WTC11 (cell line): ENCODE measurements at regions not wholly inside any gene's neighbourhood (a gene's known extent, or its start where the extent isn't known, plus 50 kb on each side); places are given as distances from the start of the nearest gene placed in this dataset.

Experiments
- ATAC-seq: fragments of 200-7000 bp; cut with Tn5 transposase; 2 replicates; pipeline ENCODE4 v1.10.0; 2021; ENCODE audit warnings: mild to moderate bottlenecking, moderate library complexity
- CTCF ChIA-PET: fragments of 300-600 bp; sonication (Branson Sonifier 250); formaldehyde crosslinking; loops from one replicate; lab custom pipeline; 2021; ENCODE audit warnings: antibody characterized with exemption; lab: Charles Lee
- POLR2A ChIA-PET: fragments of 350-600 bp; sonication (Branson Sonifier 250); formaldehyde crosslinking; loops from one replicate; lab custom pipeline; 2021; ENCODE audit warnings: antibody characterized with exemption; lab: Charles Lee
- DNase-seq: peaks from one replicate; pipeline ENCODE4 v3.0.0; 2021; ENCODE audit warnings: low spot score
- H3K27ac Mint-ChIP-seq: 2 replicates; pipeline ENCODE4 v1.8.0; 2021; ENCODE audit warnings: mixed read lengths
- H3K27me3 Mint-ChIP-seq: 2 replicates; pipeline ENCODE4 v1.8.0; 2021; ENCODE audit warnings: low read depth, mild to moderate bottlenecking, moderate library complexity, mixed read lengths
- H3K36me3 Mint-ChIP-seq: 2 replicates; pipeline ENCODE4 v1.8.0; 2021; ENCODE audit warnings: mixed read lengths
- H3K4me1 Mint-ChIP-seq: 2 replicates; pipeline ENCODE4 v1.8.0; 2022; ENCODE audit warnings: mixed read lengths
- H3K4me3 Mint-ChIP-seq: 2 replicates; pipeline ENCODE4 v1.8.0; 2021; ENCODE audit warnings: mild to moderate bottlenecking, moderate library complexity, mixed read lengths
- H3K9me3 Mint-ChIP-seq: 2 replicates; pipeline ENCODE4 v1.8.0; 2021; ENCODE audit warnings: mixed read lengths
- ATF1 ChIP-seq: sonication (generic); formaldehyde crosslinking; IDR thresholded peaks from 2 replicates; pipeline ENCODE4 v1.8.1; 2023; ENCODE audit warnings: mild to moderate bottlenecking, moderate library complexity, missing genetic modification reagents
- ATF2 ChIP-seq: sonication (generic); formaldehyde crosslinking; IDR thresholded peaks from 2 replicates; pipeline ENCODE4 v1.8.1; 2022; ENCODE audit warnings: low read depth, missing genetic modification reagents, borderline replicate concordance
- CBFB ChIP-seq: sonication (generic); formaldehyde crosslinking; IDR thresholded peaks from 2 replicates; pipeline ENCODE4 v1.8.1; 2022; ENCODE audit warnings: mild to moderate bottlenecking, low read depth, missing genetic modification reagents
- ELF4 ChIP-seq: sonication (generic); formaldehyde crosslinking; IDR thresholded peaks from 2 replicates; pipeline ENCODE4 v1.8.1; 2022; ENCODE audit warnings: low read depth, mild to moderate bottlenecking, moderate library complexity, missing genetic modification reagents
- GTF2I ChIP-seq: fragments of 250-450 bp; sonication (Bioruptor Pico); conservative IDR thresholded peaks from 2 replicates; pipeline ENCODE4 v1.4.0; 2021; ENCODE audit warnings: mild to moderate bottlenecking
- IRF2 ChIP-seq: sonication (generic); formaldehyde crosslinking; IDR thresholded peaks from 2 replicates; pipeline ENCODE4 v1.8.0; 2022; ENCODE audit warnings: low read depth, missing genetic modification reagents, borderline replicate concordance
- JUN ChIP-seq: sonication (generic); formaldehyde crosslinking; IDR thresholded peaks from 2 replicates; pipeline ENCODE4 v1.8.0; 2023; ENCODE audit warnings: mild to moderate bottlenecking, missing genetic modification reagents
- KAT7 ChIP-seq: sonication (generic); formaldehyde crosslinking; IDR thresholded peaks from 2 replicates; pipeline ENCODE4 v1.8.1; 2023; ENCODE audit warnings: missing genetic modification reagents, mild to moderate bottlenecking, borderline replicate concordance
- NR2C2 ChIP-seq: sonication (generic); formaldehyde crosslinking; IDR thresholded peaks from 2 replicates; pipeline ENCODE4 v1.8.0; 2022; ENCODE audit warnings: mild to moderate bottlenecking, missing genetic modification reagents
- PRDM15 ChIP-seq: sonication (generic); formaldehyde crosslinking; IDR thresholded peaks from 2 replicates; pipeline ENCODE4 v1.8.0; 2022; ENCODE audit warnings: missing genetic modification reagents
- PREB ChIP-seq: sonication (generic); formaldehyde crosslinking; IDR thresholded peaks from 2 replicates; pipeline ENCODE4 v1.8.1; 2022; ENCODE audit warnings: mild to moderate bottlenecking, missing genetic modification reagents, moderate library complexity, borderline replicate concordance
- RELA ChIP-seq: sonication (generic); formaldehyde crosslinking; IDR thresholded peaks from 2 replicates; pipeline ENCODE4 v1.8.1; 2022; ENCODE audit warnings: missing genetic modification reagents, mild to moderate bottlenecking, borderline replicate concordance
- SOX15 ChIP-seq: fragments of 250-450 bp; sonication (Bioruptor Pico); IDR thresholded peaks from 2 replicates; pipeline ENCODE4 v1.9.0; 2021; ENCODE audit warnings: mild to moderate bottlenecking
- TEAD1 ChIP-seq: sonication (generic); formaldehyde crosslinking; IDR thresholded peaks from 2 replicates; pipeline ENCODE4 v1.8.0; 2022; ENCODE audit warnings: mild to moderate bottlenecking, missing genetic modification reagents
- TEAD4 ChIP-seq: sonication (generic); formaldehyde crosslinking; IDR thresholded peaks from 2 replicates; pipeline ENCODE4 v1.8.0; 2022; ENCODE audit warnings: mild to moderate bottlenecking, missing genetic modification reagents
- ZNF263 ChIP-seq: sonication (generic); formaldehyde crosslinking; IDR thresholded peaks from 2 replicates; pipeline ENCODE4 v1.8.1; 2022; ENCODE audit warnings: low read depth, mild to moderate bottlenecking, moderate library complexity, missing genetic modification reagents
- ZNF281 ChIP-seq: sonication (generic); formaldehyde crosslinking; IDR thresholded peaks from 2 replicates; pipeline ENCODE4 v1.8.0; 2023; ENCODE audit warnings: mild to moderate bottlenecking, missing genetic modification reagents
- ZNF671 ChIP-seq: fragments of 250-450 bp; sonication (Bioruptor Pico); IDR thresholded peaks from 2 replicates; pipeline ENCODE4 v1.8.0; 2021; ENCODE audit warnings: mild to moderate bottlenecking
- TF ChIP-seq, protein P1 (sequence below): fragments of 250-450 bp; sonication (Bioruptor Pico); IDR thresholded peaks from 2 replicates; pipeline ENCODE4 v1.9.0; 2021; ENCODE audit warnings: moderate library complexity, mild to moderate bottlenecking, inconsistent platforms, borderline replicate concordance
- TF ChIP-seq, protein P2 (sequence below): sonication (generic); formaldehyde crosslinking; IDR thresholded peaks from 2 replicates; pipeline ENCODE4 v1.8.1; 2022; ENCODE audit warnings: low read depth, mild to moderate bottlenecking, moderate library complexity, missing genetic modification reagents, borderline replicate concordance
- TF ChIP-seq, protein P3 (sequence below): fragments of 250-450 bp; sonication (Bioruptor Pico); IDR thresholded peaks from 2 replicates; pipeline ENCODE4 v1.8.0; 2021; ENCODE audit warnings: mild to moderate bottlenecking

- Mint-ChIP-seq H3K9me3 (no peaks in the 10 kb centered on the region), H3K4me1 (peaks cover 5% of the 10 kb centered on the region; the same call in 1 of the 2 replicates), H3K27ac (no peak overlapping the region), H3K27me3 (no peaks in the 10 kb centered on the region), H3K36me3 (no peaks in the 10 kb centered on the region), H3K4me3 (no peak overlapping the region)
- CTCF ChIA-PET: interaction anchor here (1.5 kb wide), 1 partner anchor 22 kb away, joined by 6 read pairs; no protein-coding TSS in a partner anchor
- no peak for TF ChIP-seq TEAD1 (CRISPR knock-in tag)
- TF ChIP-seq, protein P1, sequence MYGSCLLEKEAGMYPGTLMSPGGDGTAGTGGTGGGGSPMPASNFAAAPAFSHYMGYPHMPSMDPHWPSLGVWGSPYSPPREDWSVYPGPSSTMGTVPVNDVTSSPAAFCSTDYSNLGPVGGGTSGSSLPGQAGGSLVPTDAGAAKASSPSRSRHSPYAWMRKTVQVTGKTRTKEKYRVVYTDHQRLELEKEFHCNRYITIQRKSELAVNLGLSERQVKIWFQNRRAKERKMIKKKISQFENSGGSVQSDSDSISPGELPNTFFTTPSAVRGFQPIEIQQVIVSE (CRISPR knock-in tag): no peak
- TF ChIP-seq PRDM15 (CRISPR knock-in tag): no peak
- TF ChIP-seq RELA: no peak
- TF ChIP-seq ZNF281 (CRISPR knock-in tag): no peak
- TF ChIP-seq CBFB: no peak
- TF ChIP-seq TEAD4 (CRISPR knock-in tag): no peak
- no peak for TF ChIP-seq KAT7 (CRISPR knock-in tag)
- no peak for TF ChIP-seq GTF2I (CRISPR knock-in tag)
- TF ChIP-seq, protein P2, sequence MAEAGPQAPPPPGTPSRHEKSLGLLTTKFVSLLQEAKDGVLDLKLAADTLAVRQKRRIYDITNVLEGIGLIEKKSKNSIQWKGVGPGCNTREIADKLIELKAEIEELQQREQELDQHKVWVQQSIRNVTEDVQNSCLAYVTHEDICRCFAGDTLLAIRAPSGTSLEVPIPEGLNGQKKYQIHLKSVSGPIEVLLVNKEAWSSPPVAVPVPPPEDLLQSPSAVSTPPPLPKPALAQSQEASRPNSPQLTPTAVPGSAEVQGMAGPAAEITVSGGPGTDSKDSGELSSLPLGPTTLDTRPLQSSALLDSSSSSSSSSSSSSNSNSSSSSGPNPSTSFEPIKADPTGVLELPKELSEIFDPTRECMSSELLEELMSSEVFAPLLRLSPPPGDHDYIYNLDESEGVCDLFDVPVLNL (CRISPR knock-in tag): no peak
- no peak for TF ChIP-seq ATF1 (CRISPR knock-in tag)
- TF ChIP-seq ELF4 (CRISPR knock-in tag): no peak
- TF ChIP-seq, protein P3, sequence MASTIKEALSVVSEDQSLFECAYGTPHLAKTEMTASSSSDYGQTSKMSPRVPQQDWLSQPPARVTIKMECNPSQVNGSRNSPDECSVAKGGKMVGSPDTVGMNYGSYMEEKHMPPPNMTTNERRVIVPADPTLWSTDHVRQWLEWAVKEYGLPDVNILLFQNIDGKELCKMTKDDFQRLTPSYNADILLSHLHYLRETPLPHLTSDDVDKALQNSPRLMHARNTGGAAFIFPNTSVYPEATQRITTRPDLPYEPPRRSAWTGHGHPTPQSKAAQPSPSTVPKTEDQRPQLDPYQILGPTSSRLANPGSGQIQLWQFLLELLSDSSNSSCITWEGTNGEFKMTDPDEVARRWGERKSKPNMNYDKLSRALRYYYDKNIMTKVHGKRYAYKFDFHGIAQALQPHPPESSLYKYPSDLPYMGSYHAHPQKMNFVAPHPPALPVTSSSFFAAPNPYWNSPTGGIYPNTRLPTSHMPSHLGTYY: no peak
- no peak for TF ChIP-seq NR2C2 (CRISPR knock-in tag)
- POLR2A ChIA-PET: no interaction called here
- ATAC-seq (no peak), DNase-seq (no peak)
These were observed 134.3 kb upstream of the IQSEC1 start for GRCh38 chr3:13207578-13207922.

DNA sequence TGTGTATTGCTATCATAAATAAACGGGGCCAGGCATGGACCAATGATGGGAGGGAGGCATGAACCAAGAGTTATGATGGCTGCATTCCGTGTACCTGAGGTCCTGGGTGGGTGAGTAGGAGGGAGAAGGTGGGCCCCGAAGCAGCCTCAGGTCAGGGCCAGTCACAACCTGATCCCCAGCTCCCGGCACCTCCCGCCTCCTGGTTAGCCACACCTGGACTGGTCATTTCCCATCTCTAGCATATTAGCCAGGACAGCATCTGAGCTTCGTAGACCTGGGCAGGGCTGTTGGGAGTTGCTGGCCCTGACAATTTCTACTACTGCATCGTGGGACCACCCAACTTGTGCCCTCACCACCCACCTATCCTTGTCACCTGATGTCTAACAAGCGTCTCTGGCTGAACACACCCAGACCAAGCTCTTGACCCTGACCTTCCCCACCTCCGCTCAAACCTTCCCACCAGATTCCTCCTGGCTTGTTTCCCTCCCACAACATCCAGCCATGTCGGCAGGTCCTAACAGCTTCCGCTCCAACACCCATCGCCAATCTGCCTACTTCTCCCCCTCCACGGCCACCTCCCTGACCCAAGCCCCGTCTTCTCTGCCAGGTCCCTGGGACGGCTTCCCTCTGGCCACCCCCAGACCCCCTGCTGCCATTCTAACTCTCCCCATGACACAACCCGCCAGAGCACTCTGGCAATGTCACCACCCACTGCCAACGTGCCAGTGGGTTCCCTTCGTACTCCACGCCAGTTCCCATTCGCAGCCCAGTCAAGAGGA, 133.8 kb upstream of the IQSEC1 start:
- Mint-ChIP-seq H3K36me3 (no peaks in the 10 kb centered on the region), H3K4me1 (peaks cover 5% of the 10 kb centered on the region; the same call in 1 of the 2 replicates), H3K27me3 (no peaks in the 10 kb centered on the region), H3K9me3 (no peaks in the 10 kb centered on the region), H3K27ac (peak overlapping the region; percentile 68; the same call in 1 of the 2 replicates), H3K4me3 (no peak overlapping the region)
- ATAC-seq (no peak), DNase-seq (no peak)
- TF ChIP-seq IRF2 (CRISPR knock-in tag) (no peak), SOX15 (CRISPR knock-in tag) (no peak), PREB (CRISPR knock-in tag) (no peak), JUN (CRISPR knock-in tag) (no peak), ATF2 (CRISPR knock-in tag) (no peak), ZNF671 (CRISPR knock-in tag) (no peak), ZNF263 (no peak)
- POLR2A ChIA-PET: no interaction called here
- CTCF ChIA-PET: interaction anchor here (0.7 to 1.0 kb wide), 2 partner anchors 77 to 115 kb away, joined by 3 read pairs; no protein-coding TSS in a partner anchor
